Head of caudate nucleus (tissue), 42 donors: ENCODE measurements at regions not wholly inside any gene's neighbourhood (a gene's known extent, or its start where the extent isn't known, plus 50 kb on each side); places are given as distances from the start of the nearest gene placed in this dataset.

Source experiments
- DNase-seq, 42 donors: peaks; one replicate each; pipeline versions ENCODE4 v3.0.0 to v3.0.0-alpha.2; 2020 to 2021; ENCODE audit warnings: mixed read lengths in 7 of 42
- intact Hi-C: fragments of 100-400 bp; cut with DNase I; formaldehyde crosslinking; loops from one replicate; pipeline ENCODE4 v1.15.0; 2022

DNA sequence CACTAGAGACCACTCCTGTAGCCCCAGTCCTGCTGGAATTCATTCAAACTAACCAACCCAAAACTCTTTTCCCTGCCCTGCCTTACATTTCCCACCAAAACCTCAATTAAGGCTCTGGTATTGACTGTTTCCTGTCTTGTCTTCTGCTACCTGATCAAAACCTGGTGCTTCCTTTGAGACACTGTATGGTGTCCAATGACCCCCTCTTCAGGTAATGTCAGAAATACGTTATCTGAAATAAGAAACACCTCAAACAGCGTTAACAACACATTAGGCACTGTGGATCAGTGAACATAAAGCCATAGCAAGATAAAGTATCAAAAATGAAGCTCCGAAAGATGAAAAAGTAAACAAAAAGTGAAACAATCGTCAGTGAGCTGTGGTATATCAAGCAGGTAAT, 343.2 kb upstream of the ZP4 start:
- DNase-seq = no peak

DNA sequence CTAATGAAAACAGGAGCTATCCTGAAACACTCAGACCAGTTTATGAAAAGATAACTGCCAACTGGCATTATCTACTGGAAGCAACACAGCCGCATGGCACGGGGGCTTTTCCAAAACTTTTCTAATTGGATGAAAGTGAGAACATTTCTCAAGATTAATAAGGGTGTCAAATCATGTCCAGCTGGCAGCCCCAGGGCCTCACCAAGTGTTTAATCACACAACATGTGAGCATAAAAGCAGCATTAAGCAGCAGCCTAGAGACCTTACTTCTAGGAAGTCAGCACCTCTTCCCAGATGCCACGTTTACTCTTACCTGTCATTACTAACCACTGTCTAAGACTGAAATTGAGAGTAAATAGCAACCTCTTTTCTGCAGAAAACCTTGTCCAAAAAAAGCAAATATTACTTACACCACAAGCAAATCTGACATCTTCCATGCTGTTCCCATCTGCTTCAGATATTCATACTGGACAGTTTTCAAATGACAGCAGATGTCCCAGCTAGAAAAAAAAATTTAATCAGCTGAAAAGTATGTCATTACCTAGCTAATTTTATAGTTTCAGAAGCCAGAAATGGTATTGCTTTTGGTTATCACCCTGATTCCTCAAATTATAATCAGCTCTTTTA, 341.5 kb upstream of the ZP4 start:
- intact Hi-C loops = no loop called here

More for the DNA sequence above, 343.2 kb upstream of the ZP4 start:
- intact Hi-C loops = no loop called here

DNA sequence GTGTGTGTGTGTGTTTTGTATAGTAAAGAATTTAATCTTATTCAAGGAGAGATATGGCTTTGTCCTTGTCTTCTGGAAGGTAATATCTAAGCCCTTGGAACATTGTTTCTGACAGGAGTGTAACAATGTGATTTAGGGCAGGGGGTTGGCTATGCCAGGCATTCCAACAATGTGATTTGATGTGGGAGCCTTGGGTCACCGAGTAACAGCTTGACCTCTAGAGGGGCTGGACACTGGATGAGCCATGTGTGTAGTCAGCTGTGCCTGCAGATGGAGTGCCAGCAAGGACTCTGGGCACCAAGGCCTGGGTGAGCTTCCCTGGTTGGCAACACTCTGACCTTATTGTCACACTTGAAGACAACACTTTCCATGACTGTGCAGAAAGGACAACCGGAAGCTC, 336.1 kb upstream of the ZP4 start:
- no peak for DNase-seq
- intact Hi-C loops = no loop called here

More for the DNA sequence above, 341.5 kb upstream of the ZP4 start:
- DNase-seq = no peak

DNA sequence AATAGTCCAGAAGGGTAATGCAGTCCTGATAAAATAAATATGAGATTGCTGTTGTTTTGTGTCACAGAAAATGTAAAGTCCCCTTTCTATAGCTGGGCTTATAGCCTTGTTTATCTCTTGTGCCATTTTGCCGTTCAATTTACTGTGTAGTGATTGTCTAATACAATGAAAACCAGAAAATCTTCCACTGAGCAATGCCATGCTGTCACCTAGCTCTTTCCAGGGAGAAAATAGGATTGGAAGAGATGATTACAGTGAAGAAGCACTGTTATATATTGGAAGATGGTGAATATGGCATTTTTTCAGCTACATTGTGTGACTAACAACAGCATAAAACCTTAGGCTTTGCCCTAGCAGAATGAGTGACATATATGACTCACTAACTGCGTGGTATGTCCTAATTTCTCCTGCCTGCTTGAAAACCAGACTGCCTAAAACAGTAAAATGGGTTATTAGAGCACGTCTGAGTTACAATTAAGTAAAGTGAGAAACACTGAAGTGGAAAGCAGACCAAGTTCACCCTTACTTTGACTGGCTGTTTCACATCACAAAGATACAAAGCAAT, 332.4 kb upstream of the ZP4 start:
- peak in 7 of 42 donors; percentile 10 to 42 (median 18) for DNase-seq

DNA sequence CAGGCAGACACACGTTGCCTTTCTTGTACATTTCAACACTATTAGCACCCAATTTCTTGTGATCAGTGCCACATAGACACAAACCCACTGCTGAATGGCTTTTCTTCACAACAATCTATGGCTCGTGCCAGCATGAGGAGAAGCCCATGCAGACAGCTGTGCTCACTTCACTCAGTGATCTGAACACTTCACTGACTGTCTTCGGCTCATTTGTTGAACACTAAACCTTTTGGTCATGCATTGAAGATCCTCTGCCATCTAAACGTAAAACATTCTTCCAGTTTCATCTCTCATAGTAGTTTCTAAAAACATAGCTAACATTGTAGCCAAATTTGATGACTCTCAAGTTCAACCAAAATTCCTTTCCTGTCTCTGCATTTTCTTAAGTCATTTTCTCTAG, 331.0 kb upstream of the ZP4 start:
- no peak for DNase-seq
- intact Hi-C loops = no loop called here

More for the DNA sequence above, 332.4 kb upstream of the ZP4 start:
- intact Hi-C loops = no loop called here

DNA sequence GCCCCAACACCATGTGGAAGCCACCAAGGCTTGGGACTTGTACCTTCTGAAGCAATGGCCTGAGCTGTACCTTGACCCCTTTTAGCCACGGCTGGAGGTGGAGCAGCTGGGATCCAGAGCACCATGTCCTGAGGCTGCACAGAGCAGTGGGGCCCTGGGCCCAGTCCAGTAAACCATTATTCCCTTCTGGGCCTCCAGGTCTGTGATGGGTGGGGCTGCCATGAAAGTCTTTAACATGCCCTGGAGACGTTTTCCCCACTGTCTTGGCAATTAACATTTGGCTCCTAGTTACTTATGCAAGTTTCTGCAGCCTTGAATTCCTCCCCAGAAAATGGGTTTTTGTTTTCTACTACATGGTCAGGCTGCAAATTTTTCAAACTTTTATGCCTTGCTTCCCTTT, 323.7 kb upstream of the ZP4 start:
- no peak for DNase-seq
- intact Hi-C loops = no loop called here

DNA sequence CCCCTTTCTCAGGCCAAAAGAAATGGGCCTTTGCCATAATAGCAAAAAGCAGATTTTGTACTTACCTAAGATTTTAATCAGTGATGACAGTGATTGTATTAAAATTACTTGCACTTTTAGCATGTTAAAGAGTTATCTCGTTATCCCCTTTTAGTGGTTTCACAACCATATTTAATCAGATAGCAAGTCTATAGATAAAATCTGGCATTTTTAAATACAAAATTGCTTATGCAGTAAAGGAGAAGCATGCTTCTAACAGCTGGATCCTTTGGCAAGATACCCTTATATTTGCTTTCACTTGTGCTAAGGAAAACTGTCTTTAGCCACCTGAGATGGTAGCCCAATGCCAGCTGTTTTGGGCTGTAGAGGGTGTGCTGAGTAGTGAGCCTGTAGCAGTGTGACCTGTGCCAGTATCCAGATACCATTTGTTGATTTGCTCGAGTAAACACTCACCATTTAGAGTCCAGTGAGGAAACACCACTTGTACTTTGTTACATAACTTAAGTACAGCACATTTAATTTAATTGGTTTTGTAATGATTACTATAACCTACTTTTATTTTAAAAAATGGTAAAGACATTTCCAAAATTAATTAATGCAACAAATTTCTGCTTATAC, 314.4 kb upstream of the ZP4 start:
- intact Hi-C loops = no loop called here
- DNase-seq = no peak

DNA sequence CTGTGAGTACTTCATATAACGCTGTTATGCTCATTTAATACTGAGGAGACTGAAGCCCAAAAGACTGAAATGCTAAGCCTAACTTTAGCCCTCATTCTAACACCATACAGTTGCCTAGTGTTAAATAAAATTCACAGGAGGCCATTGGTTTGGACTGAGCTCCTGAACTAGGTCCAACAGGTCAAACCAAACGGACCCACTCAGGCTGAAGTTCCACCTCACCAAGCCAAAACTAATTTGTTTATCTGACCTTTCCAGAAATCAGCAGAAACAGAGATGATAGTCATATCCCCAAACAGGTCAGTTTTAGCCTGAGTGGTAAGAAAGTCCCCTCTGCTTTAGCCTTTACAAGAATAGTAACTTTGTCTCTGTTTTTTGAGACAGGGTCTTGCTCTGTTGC, 311.3 kb upstream of the ZP4 start:
- intact Hi-C loops = no loop called here
- no peak for DNase-seq

DNA sequence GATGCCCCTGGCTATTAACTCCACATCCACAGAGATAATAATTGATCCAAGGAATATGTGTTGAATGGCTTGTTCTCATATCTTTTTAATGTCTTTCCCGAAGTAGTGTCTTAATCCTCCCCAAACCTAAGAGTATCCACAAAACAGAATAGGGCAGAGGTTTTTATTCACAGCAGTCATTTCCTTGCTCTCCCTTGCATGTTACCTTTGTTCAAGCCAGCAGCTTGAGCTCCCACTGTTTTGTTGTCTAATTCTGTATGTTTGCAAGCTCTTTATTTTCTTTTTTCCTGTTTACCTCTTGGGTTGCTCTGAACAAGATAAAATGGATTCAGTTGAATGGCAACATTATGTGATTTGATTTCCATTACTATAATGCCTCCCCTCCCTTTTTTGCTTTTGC, 308.6 kb upstream of the ZP4 start:
- intact Hi-C loops = no loop called here
- no peak for DNase-seq

DNA sequence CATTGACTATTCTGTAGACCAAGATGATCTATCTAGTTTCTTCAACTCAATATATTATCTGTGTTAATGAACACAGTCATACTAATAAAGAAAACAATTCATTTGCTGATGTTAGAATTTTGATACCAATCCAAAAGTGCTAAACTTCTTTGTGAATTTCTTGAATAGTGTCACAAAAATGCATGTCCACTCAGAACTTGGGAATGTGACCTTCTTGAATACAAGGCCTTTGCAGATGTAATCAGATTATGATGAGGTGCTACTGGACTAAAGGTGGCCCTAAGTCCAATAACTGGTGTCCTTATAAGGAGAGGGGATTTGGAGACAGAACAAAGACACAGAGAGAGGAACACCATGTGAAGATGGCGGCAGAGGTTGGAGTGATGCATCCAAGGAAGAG, 305.8 kb upstream of the ZP4 start:
- intact Hi-C loops = no loop called here
- no peak for DNase-seq

DNA sequence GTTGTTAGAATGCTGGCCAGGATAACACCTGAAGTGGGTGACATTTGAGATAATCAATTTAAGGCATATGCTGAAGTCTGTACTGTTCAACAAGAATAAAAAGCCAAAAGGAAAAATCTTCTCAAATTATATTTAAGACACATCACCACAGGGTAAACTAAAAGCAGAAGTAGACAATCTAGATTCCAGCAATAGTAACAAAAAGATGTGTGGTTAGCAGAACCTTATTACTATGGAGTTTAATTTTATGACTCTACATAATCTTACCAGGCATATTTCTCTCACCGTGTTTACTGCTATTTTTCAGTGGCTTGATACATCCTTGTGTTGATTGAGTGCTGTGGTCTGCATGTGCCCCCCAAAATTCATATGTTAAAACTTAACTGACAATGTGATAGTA, 300.4 kb upstream of the ZP4 start:
- intact Hi-C loops = no loop called here

DNA sequence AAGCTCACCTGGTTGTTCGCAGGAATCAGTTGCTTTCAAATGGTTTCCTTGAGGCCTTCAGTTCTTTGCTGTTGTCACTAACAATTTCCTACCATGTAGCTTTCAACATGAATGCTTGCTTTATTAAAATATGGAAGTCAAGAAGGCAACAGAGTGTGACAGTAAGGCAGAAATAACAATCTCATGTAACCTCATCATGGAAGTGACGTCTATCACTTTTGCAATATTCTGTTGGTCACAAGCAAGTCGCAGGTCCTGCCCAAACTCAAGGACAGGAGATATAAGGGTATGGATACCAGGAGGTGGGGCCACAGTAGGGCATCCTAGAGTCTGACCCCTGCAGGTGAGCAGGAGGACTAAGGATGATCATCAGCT, 296.8 kb upstream of the ZP4 start:
- intact Hi-C loops = no loop called here
- no peak for DNase-seq

More for the DNA sequence above, 300.4 kb upstream of the ZP4 start:
- DNase-seq = no peak

DNA sequence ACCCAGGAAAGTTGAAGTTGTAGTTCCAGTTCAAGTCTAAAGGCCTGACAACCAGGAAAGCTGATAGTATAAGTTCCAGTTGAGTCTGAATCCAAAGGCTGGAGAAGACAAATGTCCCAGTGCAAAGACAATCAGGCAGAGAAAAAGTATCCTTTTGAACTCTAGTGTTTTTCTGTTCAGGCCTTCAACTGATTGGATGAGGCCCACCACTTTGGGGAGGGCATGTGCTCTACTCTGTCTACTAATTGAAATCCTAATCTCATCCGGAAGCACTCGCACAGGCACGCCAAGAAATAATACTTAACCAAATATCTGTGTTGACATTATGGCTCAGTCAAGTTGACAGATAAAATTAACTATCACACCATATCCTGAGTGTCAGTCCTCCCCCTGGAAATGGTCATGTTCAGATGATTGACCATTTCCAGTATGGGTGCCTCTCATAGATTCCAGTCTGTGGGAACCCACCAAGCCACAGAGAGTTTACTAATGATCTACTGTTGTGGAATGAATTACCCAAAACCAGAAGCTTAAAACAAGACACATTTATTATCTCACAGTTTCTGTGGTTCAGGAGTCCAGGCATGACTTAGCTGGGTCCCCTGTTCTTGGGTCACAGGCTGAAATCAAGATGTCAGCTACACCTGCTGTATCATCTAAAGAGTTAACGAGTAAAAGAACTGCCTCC, 296.3 kb upstream of the ZP4 start:
- DNase-seq = no peak
- intact Hi-C loops = no loop called here

DNA sequence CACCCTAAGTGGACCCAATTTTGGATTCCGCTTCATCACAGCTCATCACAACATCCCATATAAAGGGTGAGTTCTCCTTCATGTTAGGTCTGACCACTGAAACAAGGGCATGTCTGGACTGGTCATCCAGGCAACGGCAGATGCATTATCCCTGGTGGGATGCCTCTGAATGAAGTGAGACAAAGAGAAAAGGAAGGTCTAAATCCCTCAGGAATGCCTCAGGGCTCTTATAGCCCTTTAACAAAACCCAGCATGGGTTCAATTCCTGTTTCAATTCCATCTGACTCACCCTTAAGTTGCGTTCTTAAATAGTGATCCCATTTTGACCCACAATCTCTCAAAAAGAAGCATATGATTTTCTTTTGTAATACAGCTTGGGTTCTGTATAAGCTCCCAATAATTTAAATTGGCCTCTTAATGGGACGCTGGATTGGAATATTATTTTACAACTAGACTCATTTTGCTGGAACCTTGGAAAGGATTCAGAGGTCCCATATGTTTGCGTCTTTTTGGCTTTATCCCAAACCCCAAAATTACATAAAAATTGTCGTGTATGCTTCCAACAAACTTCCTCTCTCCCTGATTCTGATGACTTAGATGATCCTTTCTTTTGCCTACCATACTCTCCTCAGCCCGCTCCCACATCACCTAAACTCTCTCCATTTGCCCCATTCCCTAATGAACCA, 287.4 kb upstream of the ZP4 start:
- intact Hi-C loops = no loop called here
- no peak for DNase-seq

DNA sequence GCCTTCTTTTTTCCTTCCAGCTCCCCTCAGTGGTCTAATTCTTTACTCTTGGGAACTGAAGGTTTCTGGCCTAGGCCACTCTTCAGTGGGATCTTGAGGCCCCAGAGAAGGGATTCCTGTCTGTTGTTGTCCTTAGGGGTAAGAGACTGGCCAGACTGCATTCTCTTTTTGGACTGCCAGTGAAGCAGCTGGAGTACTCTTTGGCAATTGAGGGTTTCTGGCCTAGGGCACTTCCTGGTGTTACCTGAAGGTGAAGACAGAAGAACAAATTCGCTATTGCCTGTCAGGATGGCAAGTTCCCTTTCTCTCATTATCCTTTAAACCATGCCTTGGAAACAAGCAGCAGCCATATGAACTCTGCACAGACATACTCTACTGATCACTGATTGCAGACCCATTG, 286.6 kb upstream of the ZP4 start:
- intact Hi-C loops = no loop called here
- no peak for DNase-seq

DNA sequence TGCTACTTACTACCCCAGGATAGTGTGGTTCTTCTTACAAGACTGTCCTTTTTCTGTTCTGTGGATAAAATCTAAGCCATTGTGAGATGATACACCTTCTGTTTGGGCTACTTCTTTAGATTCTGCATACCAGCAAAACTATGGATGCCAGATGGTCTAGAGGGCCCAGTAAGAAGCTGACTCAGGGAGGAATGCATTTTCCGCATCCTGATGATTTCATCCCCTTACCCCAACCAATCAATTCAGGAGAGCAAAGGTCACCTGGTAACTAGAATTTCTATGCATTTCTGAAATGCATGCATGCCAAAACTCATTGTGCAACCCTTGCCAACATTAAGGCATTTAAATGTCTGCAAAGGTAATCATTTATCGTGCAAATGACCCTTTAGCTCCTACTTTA, 285.7 kb upstream of the ZP4 start:
- DNase-seq = no peak
- intact Hi-C loops = no loop called here

DNA sequence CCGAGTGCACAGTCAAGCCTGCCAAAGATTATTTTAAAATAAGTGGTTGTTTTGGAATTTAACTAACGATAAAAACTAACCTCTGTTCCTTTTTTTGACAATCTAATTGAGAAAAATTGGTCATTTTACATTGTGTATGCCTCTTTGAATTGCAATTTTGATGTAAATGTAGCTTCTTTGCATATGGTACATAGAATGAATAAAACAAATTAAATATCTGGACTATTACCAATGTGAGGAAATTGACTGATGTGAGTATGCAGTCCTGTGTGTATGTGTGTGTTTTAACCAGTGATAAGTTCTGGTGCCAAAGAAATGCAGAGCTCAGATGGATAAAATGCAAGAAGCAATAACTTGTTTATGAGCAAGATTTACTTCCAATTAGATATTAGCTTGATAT, 281.3 kb upstream of the ZP4 start:
- intact Hi-C loops = no loop called here
- DNase-seq = no peak

DNA sequence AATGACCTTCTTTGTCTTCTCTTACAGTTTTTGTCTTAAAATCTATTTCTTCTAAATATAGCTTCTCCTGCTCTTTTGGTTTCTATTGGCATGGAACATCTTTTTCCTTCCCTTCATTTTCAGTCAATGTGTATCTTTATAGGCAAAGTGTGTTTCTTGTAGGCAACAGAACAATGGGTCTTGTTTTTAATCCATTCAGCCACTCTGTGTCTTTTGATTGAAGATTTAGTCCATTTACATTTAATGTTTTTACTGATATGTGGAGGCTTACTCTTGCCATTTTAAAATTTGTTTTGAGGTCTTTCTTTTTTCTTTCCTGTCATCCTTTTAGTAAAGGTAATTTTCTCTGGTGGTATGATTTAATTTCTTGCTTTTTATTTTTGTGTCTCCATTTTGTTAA, 271.2 kb upstream of the ZP4 start:
- intact Hi-C loops = no loop called here
- DNase-seq = no peak

DNA sequence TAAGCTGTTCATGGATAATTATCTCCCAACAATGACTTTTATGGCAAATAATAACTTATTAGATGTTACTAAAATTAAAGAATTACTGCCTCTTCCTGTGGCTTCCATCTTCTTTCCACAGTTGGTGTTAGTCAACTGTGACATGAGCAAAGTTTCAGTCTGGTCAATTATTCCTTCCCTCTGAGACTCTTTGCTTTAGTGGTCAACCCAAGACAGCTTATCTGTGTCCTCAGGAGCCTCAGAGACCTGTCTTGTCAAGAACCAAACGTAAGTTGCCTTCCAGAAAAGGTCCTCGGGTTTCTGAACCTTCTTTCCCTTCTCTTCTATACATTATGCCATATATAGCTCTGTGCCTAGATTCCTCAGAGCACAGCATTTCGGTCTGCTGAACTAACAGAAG, 263.2 kb upstream of the ZP4 start:
- DNase-seq = no peak

DNA sequence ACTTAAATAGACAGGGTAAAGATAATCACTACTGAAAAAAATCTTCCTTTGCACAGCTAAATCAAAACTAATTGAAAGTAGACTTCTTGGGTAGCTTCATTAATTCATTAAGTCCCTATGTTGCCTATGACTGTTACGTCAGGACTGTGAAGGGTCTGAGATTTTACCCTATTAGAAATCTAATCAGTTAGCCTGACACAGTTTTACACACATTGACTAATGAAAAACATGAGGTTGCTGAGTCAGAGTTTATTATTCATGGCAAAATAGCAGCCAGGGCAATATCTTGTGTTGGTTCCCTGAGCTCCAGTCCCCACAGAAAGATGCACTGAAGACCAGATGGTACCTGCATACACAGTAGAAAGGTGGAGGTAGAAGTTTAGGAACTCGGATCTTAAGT, 262.5 kb upstream of the ZP4 start:
- intact Hi-C loops = no loop called here
- DNase-seq = no peak

More for the DNA sequence above, 263.2 kb upstream of the ZP4 start:
- intact Hi-C loops = no loop called here
